Hepatocyte (in vitro differentiated cells): ENCODE measurements at regions not wholly inside any gene's neighbourhood (a gene's known extent, or its start where the extent isn't known, plus 50 kb on each side); places are given as distances from the start of the nearest gene placed in this dataset.

Experiments
- CTCF ChIP-seq: fragments of 200-600 bp; sonication (generic); IDR thresholded peaks from 2 replicates; pipeline ENCODE4 v1.5.1; 2016; ENCODE audit warnings: antibody characterized with exemption, mild to moderate bottlenecking; ENCODE audit not compliant: poor library complexity
- EZH2 ChIP-seq: fragments of 200-600 bp; sonication (generic); IDR thresholded peaks from 2 replicates; pipeline ENCODE4 v1.6.1; 2016; ENCODE audit warnings: antibody characterized with exemption, mild to moderate bottlenecking, borderline replicate concordance
- EZH2phosphoT487 ChIP-seq: fragments of 200-600 bp; sonication (generic); IDR thresholded peaks from one replicate; pipeline ENCODE4 v1.6.1; 2018; ENCODE audit warnings: antibody characterized with exemption, mild to moderate bottlenecking, low read depth, moderate library complexity; ENCODE audit not compliant: unreplicated experiment, severe bottlenecking

- TF ChIP-seq CTCF (no peak), EZH2phosphoT487 (no peak), EZH2 (no peak)
Observed at GRCh38 chr14:53810221-53810620, 146.4 kb downstream of the BMP4 start.
